Heart left ventricle (tissue), 16 donors: ENCODE measurements at regions not wholly inside any gene's neighbourhood (a gene's known extent, or its start where the extent isn't known, plus 50 kb on each side); places are given as distances from the start of the nearest gene placed in this dataset.
"Not testable (repeated sequence)": the region's sequence is repeated elsewhere in the genome, so short reads cannot be mapped to it uniquely, and the experiment has no call there.

ENCODE experiments used
- ATAC-seq, 4 donors: fragments of 200-7000 bp; cut with Tn5 transposase; one replicate each; pipeline ENCODE4 v1.9.1; 2020 to 2022; ENCODE audit warnings: moderate library complexity in 4 of 4, mild to moderate bottlenecking in 3 of 4, moderate number of reproducible peaks in 1 of 4
- DNase-seq, 5 donors: peaks; one replicate each; pipeline ENCODE4 v3.0.0-alpha.2; 2020
- H3K27ac ChIP-seq, 12 donors: fragments of 200-600 bp; sonication (generic) in 4 of 12; one replicate each; pipeline versions ENCODE4 v1.5.0 to v1.8.0; 2016 to 2022; ENCODE audit warnings: mild to moderate bottlenecking in 2 of 12
- H3K27me3 ChIP-seq, 9 donors: fragments of 200-600 bp; sonication (generic) in 2 of 9; one replicate each; pipeline versions ENCODE4 v1.5.1 to v1.8.0; 2016 to 2022; ENCODE audit warnings: mild to moderate bottlenecking in 3 of 9
- H3K36me3 ChIP-seq, 9 donors: fragments of 200-600 bp; sonication (generic) in 2 of 9; one replicate each; pipeline versions ENCODE4 v1.5.0 to v1.8.0; 2018 to 2022; ENCODE audit warnings: mild to moderate bottlenecking in 2 of 9
- H3K4me1 ChIP-seq, 12 donors: fragments of 200-600 bp; sonication (generic) in 4 of 12; one replicate each; pipeline versions ENCODE4 v1.5.0 to v1.8.0; 2016 to 2022; ENCODE audit warnings: mild to moderate bottlenecking in 3 of 12
- H3K4me3 ChIP-seq, 12 donors: fragments of 200-600 bp; sonication (generic) in 4 of 12; one replicate each; pipeline versions ENCODE4 v1.5.0 to v1.8.0; 2017 to 2022; ENCODE audit warnings: mild to moderate bottlenecking in 9 of 12, moderate library complexity in 4 of 12
- H3K9me3 ChIP-seq, 12 donors: fragments of 200-600 bp; sonication (generic) in 4 of 12; one replicate each; pipeline versions ENCODE4 v1.5.0 to v1.8.0; 2016 to 2022; ENCODE audit warnings: mild to moderate bottlenecking in 1 of 12
- CTCF ChIP-seq, 12 donors: fragments of 200-600 bp; sonication (generic) in 4 of 12; IDR thresholded peaks; one replicate each; pipeline versions ENCODE4 v1.5.0 to v1.8.0; 2018 to 2022; ENCODE audit warnings: antibody characterized with exemption in 12 of 12, mild to moderate bottlenecking in 5 of 12
- POLR2A ChIP-seq, 2 donors: fragments of 450-650 bp; IDR thresholded peaks; one replicate each; pipeline ENCODE4 v1.6.1; 2017; ENCODE audit warnings: antibody characterized with exemption in 2 of 2, mild to moderate bottlenecking in 2 of 2, moderate library complexity in 2 of 2
- WGBS, 4 donors: extraction: QIAGEN DNeasy Blood & Tissue Kit in 2 of 4; methylation state at CpG; one replicate each; pipeline versions ENCODE4 v1.1.5 to v1.1.7; 2013 to 2018; 5-methylcytosine and 5-hydroxymethylcytosine counted together
- intact Hi-C, 10 donors: fragments of 100-400 bp; cut with DNase I; formaldehyde crosslinking; loops; one replicate each; pipeline versions ENCODE4 v1.11.1 to v1.14.2; 2022
- donor health status: ischemic (EF 13 %, LVEDD 7.1; RV severe dilation, severe dysfunction).
- donor health status: healthy with polysubstance abuse.
- donor health status: DM: no; HTN: yes; CAD: no.
- donor health status: DM: no; HTN: no; CAD: no.
- donor health status: ischemic (EF 25% LVEDD 6.9; RV normal size, moderate dysfunction).
- donor health status: ischemic (EF 25% LVEDD 5.7; RV mildly dilated, moderate dysfunction).
- donor health status: healthy.
- donor health status: DM: yes; HTN: yes; CAD: no.
- donor health status: ischemic (EF 35%, LVEDD 5.7; RV mildly dilated, moderate dysfunction).
- donor health status: nonischemic (EF 11% LVEDD 7.7; RV severe dilation, severe dysfunction).
- donor health status: DM: yes; HTN: yes; CAD: no.
- donor health status: PGD.
- donor health status: ischemic (EF 29% LVEDD 5.4; RV normal size, mild dysfunction).
- donor health status: nonischemic (EF 23%, LVEDD 6.1; RV moderate dilation, normal function).

- intact Hi-C loops = no loop called here
- DNase-seq (no peak), ATAC-seq (no peak)
- Histone ChIP-seq H3K9me3 (peaks cover 0 to 4% (median 0%) of the 10 kb centered on the region in 12 donors), H3K4me3 (no peak overlapping the region), H3K36me3 (no peaks in the 10 kb centered on the region), H3K27me3 (no peaks in the 10 kb centered on the region), H3K4me1 (no peaks in the 10 kb centered on the region), H3K27ac (no peak overlapping the region)
- TF ChIP-seq POLR2A (IDR thresholded peaks at IDR 0.05) (no peak), CTCF (IDR thresholded peaks at IDR 0.05) (no peak)
- 32 to 41% (median 38%) methylated on average over 3 of the region's 3 CpGs for WGBS, 4 donors
Measured at GRCh38 chr12:74033531-74033930, 504.1 kb upstream of the ATXN7L3B start.

DNA sequence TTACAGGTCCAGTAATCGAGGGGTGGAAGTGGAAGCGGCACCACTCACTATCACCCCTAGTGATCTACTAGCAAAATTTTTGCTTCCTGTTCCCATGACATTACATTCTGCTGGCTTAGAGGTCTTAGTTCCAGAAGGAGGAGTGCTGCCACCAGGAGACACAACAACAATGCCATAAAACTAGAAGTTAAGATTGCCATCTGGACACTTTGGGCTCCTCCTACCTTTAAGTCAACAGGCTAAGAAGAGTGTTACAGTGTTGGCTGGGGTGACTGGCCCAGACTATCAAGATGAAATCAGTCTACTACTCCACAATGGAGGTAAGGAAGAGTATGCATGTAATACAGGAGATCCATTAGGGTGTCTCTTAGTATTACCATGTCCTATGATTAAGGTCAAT is 498.5 kb upstream of the ATXN7L3B start:
- H3K27me3 ChIP-seq, H3K36me3 ChIP-seq, DNase-seq, H3K4me3 ChIP-seq, intact Hi-C loops, H3K4me1 ChIP-seq, H3K27ac ChIP-seq, H3K9me3 ChIP-seq, ATAC-seq: not testable (repeated sequence)
- 65 to 82% (median 75%) methylated on average over 2 of the region's 2 CpGs for WGBS, 4 donors

- Histone ChIP-seq H3K27ac (no peak overlapping the region), H3K4me1 (no peaks in the 10 kb centered on the region), H3K27me3 (no peaks in the 10 kb centered on the region), H3K4me3 (no peak overlapping the region), H3K9me3 (no peaks in the 10 kb centered on the region), H3K36me3 (no peaks in the 10 kb centered on the region)
- 81 to 85% (median 82%) methylated on average over 3 of the region's 3 CpGs for WGBS, 4 donors
- ATAC-seq (no peak), DNase-seq (no peak)
- intact Hi-C loops = no loop called here
- TF ChIP-seq POLR2A (IDR thresholded peaks at IDR 0.05) (no peak), CTCF (IDR thresholded peaks at IDR 0.05) (no peak)
Measured at GRCh38 chr12:74043343-74043742, 494.3 kb upstream of the ATXN7L3B start.

- ATAC-seq = no peak
- no peaks in the 10 kb centered on the region for H3K27me3 ChIP-seq
- intact Hi-C loops = no loop called here
Measured at GRCh38 chr12:74049348-74049747, 488.3 kb upstream of the ATXN7L3B start.

More at GRCh38 chr12:74049348-74049747, 488.3 kb upstream of the ATXN7L3B start:
- WGBS, 4 donors = 75 to 78% (median 77%) methylated on average over 3 of the region's 3 CpGs
- TF ChIP-seq CTCF (IDR thresholded peaks at IDR 0.05) (no peak), POLR2A (IDR thresholded peaks at IDR 0.05) (no peak)
- H3K4me3 ChIP-seq = no peak overlapping the region
- no peak for DNase-seq
- no peaks in the 10 kb centered on the region for H3K9me3 ChIP-seq
- H3K27ac ChIP-seq = no peak overlapping the region
- no peaks in the 10 kb centered on the region for H3K4me1 ChIP-seq
- no peaks in the 10 kb centered on the region for H3K36me3 ChIP-seq
